ENCODE measurements at regions not wholly inside any gene's neighbourhood (a gene's known extent, or its start where the extent isn't known, plus 50 kb on each side); places are given as distances from the start of the nearest gene placed in this dataset.

GRCh38 chr3:117128133-117128532 is 418.6 kb downstream of the TUSC7 start:
- TF ChIP-seq CTCF (conservative IDR thresholded peaks at IDR 0.05) (no peak), EZH2 (IDR thresholded peaks at IDR 0.05; ENCODE audit: low read depth) (no peak)

Data from PC-9 (cell line).